GM19025 (cell line): ENCODE measurements at regions not wholly inside any gene's neighbourhood (a gene's known extent, or its start where the extent isn't known, plus 50 kb on each side); places are given as distances from the start of the nearest gene placed in this dataset.
"Not testable (repeated sequence)": the region's sequence is repeated elsewhere in the genome, so short reads cannot be mapped to it uniquely, and the experiment has no call there.

Experiments used
- ATAC-seq: cut with Tn5 transposase; IDR thresholded peaks from one replicate; pipeline ENCODE4 v1.9.1; 2021; ENCODE audit warnings: mild to moderate bottlenecking, low read depth, moderate library complexity; ENCODE audit not compliant: unreplicated experiment

- ATAC-seq, result no peak
Measured at GRCh38 chr5:106314221-106314824, 1356.4 kb downstream of the EFNA5 start.

- no peak for ATAC-seq
Measured at GRCh38 chr5:106312360-106312759, 1358.4 kb downstream of the EFNA5 start.

- ATAC-seq, result no peak
Measured at GRCh38 chr5:106311230-106311915, 1359.4 kb downstream of the EFNA5 start.

- no peak for ATAC-seq
Measured at GRCh38 chr5:106307265-106307664, 1363.5 kb downstream of the EFNA5 start.

GRCh38 chr5:106306313-106307028 is 1364.3 kb downstream of the EFNA5 start:
- ATAC-seq, result no peak

- ATAC-seq, result no peak
Measured at GRCh38 chr5:106303911-106304310, 1366.8 kb downstream of the EFNA5 start.

- ATAC-seq, result no peak
Measured at GRCh38 chr5:106292654-106293053, 1378.1 kb downstream of the EFNA5 start.

- ATAC-seq, result no peak
Measured at GRCh38 chr5:106290841-106291240, 1379.9 kb downstream of the EFNA5 start.

GRCh38 chr5:106288979-106289378 is 1381.8 kb downstream of the EFNA5 start:
- ATAC-seq, result no peak

GRCh38 chr5:106277540-106278096 is 1393.1 kb downstream of the EFNA5 start:
- ATAC-seq, result no peak

GRCh38 chr5:106269252-106269843 is 1401.4 kb downstream of the EFNA5 start:
- no peak for ATAC-seq

GRCh38 chr5:106267256-106267655 is 1403.5 kb downstream of the EFNA5 start:
- no peak for ATAC-seq

GRCh38 chr5:106262395-106262794 is 1408.3 kb downstream of the EFNA5 start:
- ATAC-seq, result no peak

GRCh38 chr5:106259431-106260090 is 1411.2 kb downstream of the EFNA5 start:
- ATAC-seq, result not testable (repeated sequence)

GRCh38 chr5:106258591-106259125 is 1412.1 kb downstream of the EFNA5 start:
- no peak for ATAC-seq

GRCh38 chr5:106254784-106255183 is 1416.0 kb downstream of the EFNA5 start:
- ATAC-seq, result no peak

- not testable (repeated sequence) for ATAC-seq
Measured at GRCh38 chr5:106246044-106246745, 1424.5 kb downstream of the EFNA5 start.

GRCh38 chr5:106241409-106241808 is 1429.3 kb downstream of the EFNA5 start:
- ATAC-seq, result no peak

- ATAC-seq, result no peak
Measured at GRCh38 chr5:106205916-106206571, 1464.7 kb downstream of the EFNA5 start.
